ENCODE measurements at regions not wholly inside any gene's neighbourhood (a gene's known extent, or its start where the extent isn't known, plus 50 kb on each side); places are given as distances from the start of the nearest gene placed in this dataset.

DNA sequence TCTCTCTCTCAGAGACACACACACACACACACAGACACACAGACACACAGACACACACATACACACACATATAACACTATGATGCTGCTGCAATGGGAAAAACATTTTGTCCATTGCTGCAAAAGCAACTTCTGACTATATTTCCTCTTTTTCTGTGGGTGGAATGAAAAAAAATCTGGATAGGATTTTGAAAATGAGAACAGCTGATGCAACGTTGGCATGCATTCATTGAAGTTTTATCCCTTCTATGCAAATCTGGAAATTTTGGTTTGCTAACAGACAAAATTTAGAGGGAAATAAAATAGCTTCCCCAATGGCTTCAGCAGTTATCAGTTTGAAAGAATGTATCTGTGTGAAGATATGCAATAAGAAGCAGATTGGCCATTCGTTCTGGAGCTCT, 763.4 kb upstream of the GRM7 start:
- no peak for DNase-seq (ENCODE audit: low read depth)

- no peak for DNase-seq (ENCODE audit: low read depth)
Measured at GRCh38 chr3:6098516-6099157, 762.3 kb upstream of the GRM7 start.

DNA sequence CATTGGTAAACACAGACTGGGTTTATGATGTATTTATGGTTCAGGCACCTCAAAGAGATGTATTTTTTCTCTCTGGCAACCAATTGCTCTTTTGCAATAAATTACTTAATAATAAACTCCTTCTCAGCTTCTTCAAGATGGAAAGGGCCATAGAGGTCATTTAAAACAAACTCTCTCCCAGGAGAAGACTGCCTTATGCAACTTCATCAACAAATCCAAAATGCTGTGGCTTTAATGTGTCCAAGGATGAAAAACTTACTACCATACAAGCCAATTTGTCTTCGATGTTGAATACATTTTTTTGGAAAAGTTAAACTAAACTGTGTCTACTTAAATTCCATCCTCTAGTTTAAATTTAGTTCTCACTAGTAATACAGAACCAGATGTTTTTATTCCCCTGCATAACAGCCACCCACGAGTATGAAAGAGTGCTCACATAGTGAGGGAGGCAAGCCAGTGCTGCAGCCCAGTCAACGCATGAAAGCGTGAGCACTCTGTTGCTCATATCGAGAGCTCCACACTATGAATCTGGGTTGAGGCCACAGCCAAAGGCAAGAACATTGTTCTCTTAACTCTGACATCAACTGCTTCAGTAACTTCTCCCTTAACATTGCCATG, 761.3 kb upstream of the GRM7 start:
- no peak for DNase-seq (ENCODE audit: low read depth)

- DNase-seq (ENCODE audit: low read depth) = no peak
Measured at GRCh38 chr3:6105187-6105586, 755.7 kb upstream of the GRM7 start.

DNA sequence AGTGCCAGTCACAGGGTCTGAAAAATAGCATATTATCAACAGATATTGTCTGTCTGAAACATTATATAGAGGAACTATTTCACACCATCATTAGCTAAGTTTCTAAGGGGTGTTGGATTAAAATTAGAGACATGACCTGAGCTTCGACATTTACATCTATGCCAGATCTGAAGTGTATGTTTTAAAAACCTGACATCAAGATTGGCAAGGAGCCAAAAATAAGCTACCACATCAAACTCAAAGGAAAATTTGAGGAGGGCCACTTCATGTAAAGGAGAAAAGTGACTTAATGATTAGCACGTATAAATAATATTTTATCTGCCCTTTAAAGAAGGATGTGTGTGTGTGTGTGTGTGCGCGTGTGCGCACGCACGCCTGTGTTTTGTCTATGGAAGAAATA, 752.0 kb upstream of the GRM7 start:
- DNase-seq (ENCODE audit: low read depth) = no peak

GRCh38 chr3:6110451-6110850, 750.5 kb upstream of the GRM7 start:
- no peak for DNase-seq (ENCODE audit: low read depth)

- DNase-seq (ENCODE audit: low read depth) = no peak
Measured at GRCh38 chr3:6112546-6112945, 748.4 kb upstream of the GRM7 start.

DNA sequence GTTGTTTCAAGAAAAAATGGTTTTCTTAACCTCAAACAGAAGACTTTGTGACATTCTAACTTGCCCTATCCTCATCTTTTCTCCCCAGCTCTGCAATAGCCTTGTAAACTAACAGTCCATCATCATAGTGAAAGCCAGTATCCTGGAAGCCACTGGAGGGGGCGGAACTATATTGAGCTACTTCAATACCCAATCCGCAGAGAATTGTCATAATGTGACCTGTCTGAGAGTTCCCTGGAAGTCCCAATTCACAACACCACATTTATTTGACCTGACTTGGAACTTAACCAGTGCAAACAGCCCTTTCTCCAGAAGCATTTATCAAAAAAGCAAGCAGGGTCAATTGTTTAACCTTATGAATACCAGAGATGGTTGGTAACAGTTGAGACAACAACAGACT, 747.6 kb upstream of the GRM7 start:
- no peak for DNase-seq (ENCODE audit: low read depth)

DNA sequence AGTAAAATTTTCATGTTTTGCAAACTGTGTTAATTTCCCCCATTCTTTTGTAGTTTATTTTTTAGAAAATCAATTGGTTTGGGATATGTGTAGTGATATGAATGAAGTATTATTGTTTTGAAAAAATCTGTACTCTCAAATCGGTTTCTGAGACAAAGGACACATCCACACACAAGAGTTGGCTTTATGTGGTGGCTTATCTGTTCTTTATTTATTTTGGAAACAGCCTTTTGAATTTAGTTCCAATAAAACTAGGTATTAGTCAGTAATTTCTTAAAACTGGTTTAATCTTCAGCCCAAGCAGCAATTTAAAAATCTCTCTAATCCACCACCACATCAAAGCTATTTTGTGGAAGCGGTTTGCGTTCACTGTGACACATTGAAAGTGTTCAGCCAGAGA, 741.5 kb upstream of the GRM7 start:
- no peak for DNase-seq (ENCODE audit: low read depth)

DNA sequence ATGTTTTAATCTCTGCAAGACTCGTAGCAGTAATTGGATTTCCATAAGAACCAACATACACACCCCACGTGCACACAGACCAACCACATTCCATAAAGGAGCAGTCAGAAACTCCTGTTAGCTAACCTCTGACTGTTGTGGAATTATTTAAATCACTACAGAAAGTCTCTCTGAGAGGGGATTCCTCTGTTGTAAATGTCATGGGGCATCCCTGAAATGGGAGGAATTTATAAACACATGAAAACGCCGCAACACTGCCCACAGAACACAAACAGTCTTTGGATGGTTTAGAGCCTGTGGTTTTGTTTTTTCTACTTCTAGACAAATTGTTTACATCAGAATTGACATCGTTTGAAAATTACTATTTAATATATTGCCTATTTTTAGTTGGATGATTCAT, 740.1 kb upstream of the GRM7 start:
- no peak for DNase-seq (ENCODE audit: low read depth)

GRCh38 chr3:6124875-6125274, 736.0 kb upstream of the GRM7 start:
- DNase-seq (ENCODE audit: low read depth) = no peak

- no peak for DNase-seq (ENCODE audit: low read depth)
Measured at GRCh38 chr3:6125520-6125919, 735.4 kb upstream of the GRM7 start.

- no peak for DNase-seq (ENCODE audit: low read depth)
Measured at GRCh38 chr3:6132684-6133432, 728.1 kb upstream of the GRM7 start.

GRCh38 chr3:6142707-6143106, 718.2 kb upstream of the GRM7 start:
- DNase-seq (ENCODE audit: low read depth) = no peak

GRCh38 chr3:6147883-6148282, 713.0 kb upstream of the GRM7 start:
- no peak for DNase-seq (ENCODE audit: low read depth)

DNA sequence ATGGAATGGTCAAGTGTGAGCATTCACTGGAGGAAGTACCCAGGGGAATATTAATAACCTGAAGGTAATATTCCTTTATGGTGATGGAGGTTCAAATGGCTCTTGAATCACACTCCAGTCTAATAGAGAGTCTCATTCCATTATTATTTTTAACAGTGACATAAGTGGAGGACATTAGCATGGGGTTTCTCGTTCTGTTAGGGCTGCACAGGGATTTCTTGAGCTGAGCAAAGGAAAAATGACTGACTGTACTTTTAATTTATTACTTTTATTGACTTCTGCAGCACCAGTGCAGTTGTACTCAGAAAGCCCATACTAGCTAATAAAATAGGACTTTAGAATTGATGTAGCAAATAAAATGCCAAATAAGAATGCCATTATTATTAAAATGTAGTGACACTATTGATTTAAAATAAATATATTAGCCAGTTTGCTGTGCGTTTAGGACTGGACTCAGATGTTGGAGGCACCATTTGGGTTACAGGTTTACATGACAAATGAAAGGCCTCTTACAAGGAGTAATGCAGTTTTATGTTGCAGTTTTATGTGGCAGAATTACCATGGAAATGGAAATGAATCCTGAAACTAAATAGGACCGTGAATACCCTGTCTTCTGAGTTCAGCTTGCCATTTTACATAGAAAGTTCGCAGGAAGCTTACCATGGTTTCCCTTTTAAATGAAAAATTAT, 705.1 kb upstream of the GRM7 start:
- no peak for DNase-seq (ENCODE audit: low read depth)

DNA sequence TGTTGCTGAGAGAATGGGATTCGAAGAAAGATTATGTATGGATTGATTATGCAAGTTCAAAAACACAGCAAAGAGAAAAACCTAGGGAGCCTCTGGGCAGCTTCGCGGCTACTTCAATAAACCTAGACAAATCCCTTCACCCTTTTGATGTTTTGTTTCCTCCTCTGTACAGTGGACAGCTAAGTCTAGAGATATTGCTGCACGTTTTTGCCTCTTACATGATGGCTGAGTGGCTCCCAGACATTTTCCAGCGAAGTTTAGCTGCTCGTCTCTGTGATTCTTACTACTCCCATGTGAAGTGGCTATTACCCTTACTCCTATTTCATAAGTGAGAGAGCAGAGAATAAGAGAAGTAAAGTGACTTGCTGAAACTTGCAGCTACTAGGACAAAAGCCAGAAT, 695.0 kb upstream of the GRM7 start:
- DNase-seq (ENCODE audit: low read depth) = no peak

GRCh38 chr3:6168256-6168655, 692.7 kb upstream of the GRM7 start:
- DNase-seq (ENCODE audit: low read depth) = peak; percentile 4

GRCh38 chr3:6172871-6173642, 687.9 kb upstream of the GRM7 start:
- no peak for DNase-seq (ENCODE audit: low read depth)

DNA sequence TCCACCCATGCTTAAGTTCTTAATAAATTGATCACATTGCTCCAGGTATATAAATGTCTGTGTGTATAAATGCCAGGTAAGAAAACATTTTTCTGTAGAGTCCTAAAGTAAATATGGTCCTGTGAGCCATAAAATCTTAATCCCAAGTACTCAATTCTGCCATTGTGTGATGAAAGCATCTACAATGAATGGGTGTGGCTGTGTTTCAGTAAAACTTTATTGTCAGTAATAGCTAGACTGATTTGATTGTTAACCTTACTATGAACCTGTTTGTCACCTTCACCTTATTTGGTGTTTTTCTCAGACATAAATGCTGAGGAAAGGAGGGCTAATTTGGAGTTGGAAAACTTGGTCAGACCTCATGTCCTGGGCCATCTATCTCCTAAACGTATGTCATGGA, 683.5 kb upstream of the GRM7 start:
- DNase-seq (ENCODE audit: low read depth) = no peak

DNA sequence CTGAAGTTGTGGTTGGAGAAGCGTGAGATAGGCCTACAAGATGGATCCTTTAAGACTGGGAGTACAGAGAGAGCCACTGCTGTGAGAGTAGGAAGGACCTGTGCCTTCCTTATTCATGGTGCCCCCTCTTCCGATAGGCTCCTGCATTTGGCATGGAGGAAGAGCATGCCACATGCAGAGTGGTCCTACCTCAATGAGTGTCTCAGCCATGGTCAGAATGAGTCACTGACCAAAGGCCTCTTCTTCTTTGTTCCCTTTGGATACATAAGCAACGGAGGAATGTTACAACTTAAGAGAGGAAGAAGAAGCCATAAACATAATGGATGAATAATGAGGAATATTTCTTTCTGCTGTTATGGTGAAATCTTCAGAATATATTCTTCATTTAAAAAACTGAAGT, 681.2 kb upstream of the GRM7 start:
- no peak for DNase-seq (ENCODE audit: low read depth)

DNA sequence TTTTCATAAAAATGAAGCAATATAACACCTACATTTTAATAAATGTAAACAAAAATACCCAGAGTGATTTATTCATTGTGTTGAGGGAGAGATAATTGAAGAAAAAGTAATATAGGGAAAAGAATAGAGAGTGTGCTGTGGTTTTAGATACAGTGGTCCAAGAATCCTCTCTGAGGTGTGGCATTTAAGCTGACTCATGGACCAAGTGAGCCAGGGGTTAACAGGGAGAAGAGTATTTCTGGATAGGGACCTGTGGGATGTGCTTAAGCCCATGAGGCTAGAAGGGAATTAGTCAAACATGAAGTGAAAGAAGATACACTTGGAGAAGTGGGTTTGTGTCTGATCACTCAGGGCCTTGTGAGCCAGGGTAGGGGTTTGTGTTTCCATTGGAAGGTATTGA, 680.7 kb upstream of the GRM7 start:
- DNase-seq (ENCODE audit: low read depth) = no peak

Data from CMK (cell line).